GM06990 (cell line): ENCODE measurements at regions not wholly inside any gene's neighbourhood (a gene's known extent, or its start where the extent isn't known, plus 50 kb on each side); places are given as distances from the start of the nearest gene placed in this dataset.

Source experiments
- DNase-seq: peaks from one replicate; pipeline ENCODE4 v3.0.0-alpha.2; 2011; ENCODE audit not compliant: insufficient read length; ENCODE audit errors: extremely low read depth
- H3K27me3 ChIP-seq: replicated peaks from 2 replicates; pipeline ENCODE4 v1.6.0; 2011; ENCODE audit warnings: low read length; ENCODE audit not compliant: control insufficient read depth, insufficient read depth
- H3K36me3 ChIP-seq: 2 replicates; pipeline ENCODE4 v1.5.1; 2011; ENCODE audit warnings: low read length; ENCODE audit not compliant: control insufficient read depth, insufficient read depth
- H3K4me3 ChIP-seq: replicated peaks from 2 replicates; pipeline ENCODE4 v1.5.1; 2011; ENCODE audit warnings: low read depth, mild to moderate bottlenecking, control low read depth, low read length
- TF ChIP-seq, protein P1 (sequence below): IDR thresholded peaks from 2 replicates; pipeline ENCODE4 v1.5.1; 2011; ENCODE audit warnings: low read length, control low read depth, mild to moderate bottlenecking, inconsistent platforms; ENCODE audit not compliant: insufficient read depth, poor library complexity, severe bottlenecking

DNA sequence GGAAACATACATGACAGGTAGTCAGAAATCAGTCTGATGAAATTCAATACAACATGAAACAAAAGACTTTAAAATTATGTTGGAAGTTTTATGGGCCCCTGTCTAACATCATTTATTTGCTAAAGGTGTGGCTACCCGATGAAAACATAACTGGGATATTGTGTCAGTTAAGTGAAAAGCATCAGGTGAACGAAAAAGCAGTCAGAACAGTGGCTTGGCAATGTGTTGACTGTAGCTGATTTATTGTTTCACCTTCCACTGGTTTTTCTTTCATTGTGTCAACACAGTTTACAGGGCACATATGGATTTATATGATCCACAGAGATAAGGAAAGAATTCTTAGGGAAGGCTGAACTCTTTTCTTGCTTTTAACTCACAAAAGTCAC is 429.6 kb upstream of the ZNF608 start:
- Histone ChIP-seq H3K36me3 (no peaks in the 10 kb centered on the region), H3K27me3 (no peaks in the 10 kb centered on the region), H3K4me3 (no peak overlapping the region)
- DNase-seq, result no peak
- TF ChIP-seq, protein P1, sequence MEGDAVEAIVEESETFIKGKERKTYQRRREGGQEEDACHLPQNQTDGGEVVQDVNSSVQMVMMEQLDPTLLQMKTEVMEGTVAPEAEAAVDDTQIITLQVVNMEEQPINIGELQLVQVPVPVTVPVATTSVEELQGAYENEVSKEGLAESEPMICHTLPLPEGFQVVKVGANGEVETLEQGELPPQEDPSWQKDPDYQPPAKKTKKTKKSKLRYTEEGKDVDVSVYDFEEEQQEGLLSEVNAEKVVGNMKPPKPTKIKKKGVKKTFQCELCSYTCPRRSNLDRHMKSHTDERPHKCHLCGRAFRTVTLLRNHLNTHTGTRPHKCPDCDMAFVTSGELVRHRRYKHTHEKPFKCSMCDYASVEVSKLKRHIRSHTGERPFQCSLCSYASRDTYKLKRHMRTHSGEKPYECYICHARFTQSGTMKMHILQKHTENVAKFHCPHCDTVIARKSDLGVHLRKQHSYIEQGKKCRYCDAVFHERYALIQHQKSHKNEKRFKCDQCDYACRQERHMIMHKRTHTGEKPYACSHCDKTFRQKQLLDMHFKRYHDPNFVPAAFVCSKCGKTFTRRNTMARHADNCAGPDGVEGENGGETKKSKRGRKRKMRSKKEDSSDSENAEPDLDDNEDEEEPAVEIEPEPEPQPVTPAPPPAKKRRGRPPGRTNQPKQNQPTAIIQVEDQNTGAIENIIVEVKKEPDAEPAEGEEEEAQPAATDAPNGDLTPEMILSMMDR, result no peak

DNA sequence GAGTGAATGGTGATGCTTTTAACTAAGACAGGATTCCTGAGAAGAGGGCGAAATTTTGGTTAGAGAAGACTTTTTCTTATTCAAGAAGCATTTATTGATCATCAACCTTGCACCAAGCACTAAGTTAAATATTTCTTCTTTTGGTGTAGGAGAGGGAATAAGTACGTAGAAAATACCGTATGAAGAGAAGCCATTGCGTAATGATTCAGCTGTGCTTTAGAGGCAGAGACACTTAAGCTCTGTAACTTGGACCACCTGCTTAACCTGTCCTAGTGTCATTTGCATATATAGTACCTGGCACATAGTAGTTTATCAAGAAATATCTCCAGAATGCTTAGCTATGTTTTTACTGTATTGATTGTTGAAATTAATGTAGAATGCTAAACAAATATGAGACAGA is 430.9 kb upstream of the ZNF608 start:
- H3K36me3 ChIP-seq, result no peaks in the 10 kb centered on the region
- no peaks in the 10 kb centered on the region for H3K27me3 ChIP-seq
- H3K4me3 ChIP-seq, result no peak overlapping the region
- DNase-seq, result no peak
- TF ChIP-seq, protein P1, result no peak

DNA sequence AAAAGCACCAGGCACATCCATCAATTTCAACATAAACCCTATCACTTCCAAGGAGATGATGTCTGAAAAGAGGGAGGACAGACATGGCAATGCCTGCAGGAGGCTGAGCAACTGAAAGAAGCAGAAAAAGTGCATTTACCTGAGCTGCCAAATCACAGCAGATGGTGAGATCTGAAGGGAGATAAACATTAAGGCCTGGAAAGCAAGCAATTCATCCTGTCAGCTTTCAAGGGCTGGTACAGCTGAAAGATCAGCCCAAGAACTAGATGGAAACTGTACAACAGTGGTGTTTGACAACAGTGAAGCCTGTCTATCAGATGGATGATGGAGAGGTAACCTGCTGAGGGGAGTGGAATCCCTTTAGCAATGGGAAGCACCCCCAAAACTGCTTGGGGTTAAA is 433.2 kb upstream of the ZNF608 start:
- no peak for DNase-seq
- H3K27me3 ChIP-seq, result no peaks in the 10 kb centered on the region

DNA sequence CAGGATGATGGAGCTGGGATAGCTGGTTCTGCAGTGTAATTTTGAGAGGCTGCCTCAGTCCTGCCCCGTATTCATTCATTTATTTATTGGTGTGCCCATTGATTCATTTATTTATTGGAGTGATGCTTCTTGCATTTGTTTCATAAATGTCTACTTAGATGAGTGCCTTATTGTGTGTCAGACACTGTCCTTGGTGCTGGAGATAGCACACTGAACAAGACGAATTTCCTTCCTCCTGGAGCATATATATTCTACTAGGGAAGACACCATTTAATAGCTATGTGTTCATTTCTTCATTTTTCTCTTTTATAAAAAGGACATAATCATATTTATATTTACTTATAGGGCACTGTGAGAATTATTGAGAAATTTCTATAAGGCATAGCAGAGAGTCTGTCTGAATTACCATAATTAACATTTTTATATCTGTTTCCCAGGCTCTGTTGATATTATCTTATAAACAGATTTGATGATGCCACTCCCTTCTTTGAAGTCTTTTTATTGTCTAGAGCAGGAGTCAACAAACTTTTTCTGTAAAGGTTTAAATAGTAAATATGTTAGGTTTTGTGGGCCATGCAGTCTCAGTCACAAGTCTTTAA is 433.9 kb upstream of the ZNF608 start:
- DNase-seq, result no peak
- TF ChIP-seq, protein P1, result no peak
- Histone ChIP-seq H3K36me3 (no peaks in the 10 kb centered on the region), H3K4me3 (no peak overlapping the region), H3K27me3 (no peaks in the 10 kb centered on the region)

More for the DNA sequence above, 433.2 kb upstream of the ZNF608 start:
- TF ChIP-seq, protein P1, result no peak
- H3K4me3 ChIP-seq, result no peak overlapping the region
- no peaks in the 10 kb centered on the region for H3K36me3 ChIP-seq

DNA sequence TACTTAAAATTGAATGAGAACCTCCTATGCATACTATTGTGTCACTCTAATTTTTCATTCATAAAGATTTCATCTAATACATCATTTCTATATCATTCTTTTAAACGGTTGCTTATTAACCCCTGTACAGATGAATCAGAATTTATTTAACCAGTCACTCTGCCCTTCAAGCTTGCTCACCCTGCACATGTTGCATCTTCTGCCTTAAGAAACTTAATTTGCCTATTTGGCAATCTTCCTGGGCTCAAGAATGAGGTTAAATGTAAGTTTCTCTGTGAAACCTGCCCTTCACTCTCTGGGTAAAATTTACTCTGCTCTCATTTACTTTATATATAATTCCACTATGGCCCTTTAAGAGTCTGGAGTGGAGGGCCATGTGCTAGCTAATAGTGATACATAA is 434.7 kb upstream of the ZNF608 start:
- no peaks in the 10 kb centered on the region for H3K36me3 ChIP-seq
- TF ChIP-seq, protein P1, result no peak
- H3K27me3 ChIP-seq, result no peaks in the 10 kb centered on the region
- H3K4me3 ChIP-seq, result no peak overlapping the region
- DNase-seq, result no peak

DNA sequence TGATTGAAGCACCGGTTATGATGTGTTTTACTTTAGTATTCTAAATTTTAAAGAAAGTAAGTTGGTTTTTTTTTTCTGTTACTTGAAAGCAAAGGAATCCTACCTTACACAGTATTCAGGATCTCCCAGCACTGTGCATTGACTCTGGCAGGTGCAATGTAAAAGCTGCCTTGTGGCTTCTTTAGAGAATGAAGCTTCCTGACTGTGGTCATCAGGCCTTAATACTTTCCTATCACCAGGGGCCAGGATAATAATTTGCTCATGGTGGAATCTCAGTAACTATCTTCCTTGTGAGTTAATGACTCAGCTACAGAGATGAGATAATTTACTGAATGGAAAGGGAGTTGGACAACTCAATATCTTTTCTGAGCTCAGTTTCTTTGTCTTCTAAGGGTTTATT is 435.5 kb upstream of the ZNF608 start:
- no peak for DNase-seq
- Histone ChIP-seq H3K36me3 (no peaks in the 10 kb centered on the region), H3K27me3 (no peaks in the 10 kb centered on the region), H3K4me3 (no peak overlapping the region)
- TF ChIP-seq, protein P1, result no peak
